Rectal smooth muscle tissue (tissue), 1 donor: ENCODE measurements at regions not wholly inside any gene's neighbourhood (a gene's known extent, or its start where the extent isn't known, plus 50 kb on each side); places are given as distances from the start of the nearest gene placed in this dataset.

Experiments used
- H3K27ac ChIP-seq: one replicate; pipeline ENCODE4 v1.7.0; 2013; ENCODE audit warnings: low read depth, low read length, inconsistent platforms
- H3K27me3 ChIP-seq: one replicate; pipeline ENCODE4 v1.7.0; 2013; ENCODE audit warnings: low read length; ENCODE audit not compliant: control insufficient read depth, insufficient read depth
- H3K36me3 ChIP-seq: one replicate; pipeline ENCODE4 v1.7.0; 2013; ENCODE audit warnings: low read length; ENCODE audit not compliant: control insufficient read depth, insufficient read depth
- H3K4me1 ChIP-seq: one replicate; pipeline ENCODE4 v1.7.0; 2013; ENCODE audit warnings: low read length; ENCODE audit not compliant: control insufficient read depth, insufficient read depth
- H3K4me3 ChIP-seq: one replicate; pipeline ENCODE4 v1.7.0; 2013; ENCODE audit warnings: low read length
- H3K9ac ChIP-seq: one replicate; pipeline ENCODE4 v1.7.0; 2013; ENCODE audit warnings: low read length

- H3K4me3 ChIP-seq = no peak overlapping the region
- no peak overlapping the region for H3K27ac ChIP-seq
- H3K9ac ChIP-seq = no peak overlapping the region
- no peaks in the 10 kb centered on the region for H3K36me3 ChIP-seq
- no peaks in the 10 kb centered on the region for H3K27me3 ChIP-seq
- no peaks in the 10 kb centered on the region for H3K4me1 ChIP-seq
Observed at GRCh38 chr6:77354581-77354980, 108.7 kb downstream of the HTR1B start.

- no peak overlapping the region for H3K9ac ChIP-seq
- no peaks in the 10 kb centered on the region for H3K27me3 ChIP-seq
- no peaks in the 10 kb centered on the region for H3K36me3 ChIP-seq
- no peak overlapping the region for H3K27ac ChIP-seq
- H3K4me3 ChIP-seq = no peak overlapping the region
- no peaks in the 10 kb centered on the region for H3K4me1 ChIP-seq
Observed at GRCh38 chr6:77353129-77353528, 110.2 kb downstream of the HTR1B start.

GRCh38 chr6:77341058-77341986, 122.0 kb downstream of the HTR1B start:
- Histone ChIP-seq H3K4me1 (no peaks in the 10 kb centered on the region), H3K9ac (no peak overlapping the region), H3K36me3 (no peaks in the 10 kb centered on the region), H3K27ac (no peak overlapping the region), H3K4me3 (no peak overlapping the region), H3K27me3 (no peaks in the 10 kb centered on the region)

- Histone ChIP-seq H3K4me1 (no peaks in the 10 kb centered on the region), H3K4me3 (no peak overlapping the region), H3K27me3 (no peaks in the 10 kb centered on the region), H3K9ac (no peak overlapping the region), H3K36me3 (no peaks in the 10 kb centered on the region), H3K27ac (no peak overlapping the region)
Observed at GRCh38 chr6:77340331-77340730, 123.0 kb downstream of the HTR1B start.

- H3K36me3 ChIP-seq = no peaks in the 10 kb centered on the region
- H3K27ac ChIP-seq = no peak overlapping the region
- no peaks in the 10 kb centered on the region for H3K4me1 ChIP-seq
- no peak overlapping the region for H3K9ac ChIP-seq
- H3K4me3 ChIP-seq = no peak overlapping the region
- no peaks in the 10 kb centered on the region for H3K27me3 ChIP-seq
Observed at GRCh38 chr6:77339926-77340325, 123.4 kb downstream of the HTR1B start.

GRCh38 chr6:77337392-77337791, 125.9 kb downstream of the HTR1B start:
- Histone ChIP-seq H3K4me3 (no peak overlapping the region), H3K9ac (no peak overlapping the region), H3K27ac (no peak overlapping the region), H3K27me3 (no peaks in the 10 kb centered on the region), H3K36me3 (no peaks in the 10 kb centered on the region), H3K4me1 (no peaks in the 10 kb centered on the region)

GRCh38 chr6:77334093-77334492, 129.2 kb downstream of the HTR1B start:
- no peak overlapping the region for H3K27ac ChIP-seq
- no peak overlapping the region for H3K9ac ChIP-seq
- no peaks in the 10 kb centered on the region for H3K4me1 ChIP-seq
- no peaks in the 10 kb centered on the region for H3K27me3 ChIP-seq
- H3K36me3 ChIP-seq = no peaks in the 10 kb centered on the region
- H3K4me3 ChIP-seq = no peak overlapping the region

GRCh38 chr6:77332915-77333623, 130.2 kb downstream of the HTR1B start:
- Histone ChIP-seq H3K27ac (no peak overlapping the region), H3K36me3 (no peaks in the 10 kb centered on the region), H3K27me3 (no peaks in the 10 kb centered on the region), H3K4me3 (no peak overlapping the region), H3K9ac (no peak overlapping the region), H3K4me1 (no peaks in the 10 kb centered on the region)

- H3K4me1 ChIP-seq = no peaks in the 10 kb centered on the region
- no peak overlapping the region for H3K4me3 ChIP-seq
- no peak overlapping the region for H3K27ac ChIP-seq
- H3K9ac ChIP-seq = no peak overlapping the region
- H3K36me3 ChIP-seq = no peaks in the 10 kb centered on the region
- H3K27me3 ChIP-seq = no peaks in the 10 kb centered on the region
Observed at GRCh38 chr6:77326711-77327110, 136.6 kb downstream of the HTR1B start.

GRCh38 chr6:77326029-77326428, 137.3 kb downstream of the HTR1B start:
- no peaks in the 10 kb centered on the region for H3K4me1 ChIP-seq
- no peak overlapping the region for H3K4me3 ChIP-seq
- no peaks in the 10 kb centered on the region for H3K36me3 ChIP-seq
- no peak overlapping the region for H3K9ac ChIP-seq
- no peaks in the 10 kb centered on the region for H3K27me3 ChIP-seq
- H3K27ac ChIP-seq = no peak overlapping the region

- no peaks in the 10 kb centered on the region for H3K27me3 ChIP-seq
- no peaks in the 10 kb centered on the region for H3K36me3 ChIP-seq
- H3K9ac ChIP-seq = no peak overlapping the region
- H3K4me3 ChIP-seq = no peak overlapping the region
- H3K4me1 ChIP-seq = no peaks in the 10 kb centered on the region
- no peak overlapping the region for H3K27ac ChIP-seq
Observed at GRCh38 chr6:77324866-77325265, 138.4 kb downstream of the HTR1B start.

- no peak overlapping the region for H3K4me3 ChIP-seq
Observed at GRCh38 chr6:77322604-77323003, 140.7 kb downstream of the HTR1B start.

More at GRCh38 chr6:77322604-77323003, 140.7 kb downstream of the HTR1B start:
- no peaks in the 10 kb centered on the region for H3K27me3 ChIP-seq
- no peak overlapping the region for H3K9ac ChIP-seq
- no peaks in the 10 kb centered on the region for H3K36me3 ChIP-seq
- no peak overlapping the region for H3K27ac ChIP-seq
- H3K4me1 ChIP-seq = no peaks in the 10 kb centered on the region
